ENCODE measurements at regions not wholly inside any gene's neighbourhood (a gene's known extent, or its start where the extent isn't known, plus 50 kb on each side); places are given as distances from the start of the nearest gene placed in this dataset.
"Not testable (repeated sequence)": the region's sequence is repeated elsewhere in the genome, so short reads cannot be mapped to it uniquely, and the experiment has no call there.

- FAIRE-seq (no peak), DNase-seq (ENCODE audit: insufficient read length, low spot score) (no peak)
- no peak for TF ChIP-seq POLR2AphosphoS5 (IDR thresholded peaks at IDR 0.05; ENCODE audit: low read depth, low read length)
- no peak for TF ChIP-seq PAX5 (IDR thresholded peaks at IDR 0.05; ENCODE audit: insufficient read depth, low read length, severe bottlenecking)
- no peak for TF ChIP-seq TAF1 (IDR thresholded peaks at IDR 0.05; ENCODE audit: low read depth, low read length)
Observed at GRCh38 chr15:92847841-92848240, 52.3 kb upstream of the CHD2 start.

DNA sequence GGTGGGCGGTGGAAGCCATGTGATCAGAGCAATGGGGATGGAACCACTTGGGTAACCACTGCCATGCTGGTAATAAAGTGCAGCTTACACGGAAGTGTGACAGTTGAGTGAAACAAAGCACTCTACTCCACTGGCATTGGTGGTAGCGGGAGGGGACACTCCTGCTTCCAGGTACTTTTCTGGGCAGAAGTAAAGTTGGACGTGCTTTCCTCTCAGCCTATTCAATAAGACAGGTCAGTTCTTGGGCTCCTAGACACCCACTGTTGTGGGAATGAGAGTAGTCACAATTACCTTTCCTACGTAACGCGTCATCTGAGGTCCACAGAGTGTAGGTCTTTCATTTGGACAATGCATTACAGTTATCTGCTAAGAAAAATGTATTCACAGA, 51.7 kb upstream of the CHD2 start:
- FAIRE-seq: peak; percentile 71
- TF ChIP-seq PAX5 (IDR thresholded peaks at IDR 0.05; ENCODE audit: insufficient read depth, low read length, severe bottlenecking) (no peak), POLR2AphosphoS5 (IDR thresholded peaks at IDR 0.05; ENCODE audit: low read depth, low read length) (no peak), SPI1 (IDR thresholded peaks at IDR 0.05; ENCODE audit: low read depth, low read length) (no peak), POU2F2 (IDR thresholded peaks at IDR 0.05; ENCODE audit: low read depth, low read length) (no peak), TAF1 (IDR thresholded peaks at IDR 0.05; ENCODE audit: low read depth, low read length) (no peak)
- no peak for DNase-seq (ENCODE audit: insufficient read length, low spot score)

- peak; percentile 72 for FAIRE-seq
- DNase-seq (ENCODE audit: insufficient read length, low spot score): no peak
- TF ChIP-seq POLR2AphosphoS5 (IDR thresholded peaks at IDR 0.05; ENCODE audit: low read depth, low read length) (no peak), POLR2A (IDR thresholded peaks at IDR 0.05; ENCODE audit: low read depth, low read length) (no peak), TAF1 (IDR thresholded peaks at IDR 0.05; ENCODE audit: low read depth, low read length) (no peak), PAX5 (IDR thresholded peaks at IDR 0.05; ENCODE audit: insufficient read depth, low read length, severe bottlenecking) (no peak)
Observed at GRCh38 chr15:92848852-92849598, 51.1 kb upstream of the CHD2 start.

DNA sequence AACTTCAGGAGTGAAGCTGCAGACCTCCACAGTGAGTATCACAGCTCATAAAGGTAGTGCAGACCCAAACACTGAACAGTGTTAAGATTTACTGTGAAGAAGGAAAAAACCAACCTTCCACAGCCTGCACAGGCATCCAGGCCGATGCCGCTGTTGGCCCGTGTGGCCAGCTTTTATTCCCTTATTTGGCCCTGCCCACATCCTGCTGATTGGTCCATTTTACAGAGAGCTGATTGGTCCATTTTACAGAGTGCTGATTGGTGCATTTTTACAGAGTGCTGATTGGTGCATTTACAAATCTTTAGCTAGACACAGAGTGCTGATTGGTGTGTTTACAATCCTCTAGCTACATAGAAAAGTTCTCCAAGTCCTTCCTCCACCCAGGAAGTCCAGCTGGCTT, 49.9 kb upstream of the CHD2 start:
- FAIRE-seq; DNase-seq (ENCODE audit: insufficient read length, low spot score): not testable (repeated sequence)

Data from GM12891 (cell line).